Tibial nerve (tissue), 4 donors: ENCODE measurements at regions not wholly inside any gene's neighbourhood (a gene's known extent, or its start where the extent isn't known, plus 50 kb on each side); places are given as distances from the start of the nearest gene placed in this dataset.

Experiments used
- CTCF ChIP-seq, 5 experiments: fragments of 200-600 bp in 3 of 5; fragments of 450-650 bp in 2 of 5; sonication (generic) in 3 of 5; IDR thresholded peaks; one replicate each; pipeline ENCODE4 v1.5.1; 2016 to 2019; ENCODE audit warnings: antibody characterized with exemption in 5 of 5, mild to moderate bottlenecking in 3 of 5, moderate library complexity in 2 of 5
- EP300 ChIP-seq, 2 donors: sonication (generic); formaldehyde crosslinking; IDR thresholded peaks; one replicate each; pipeline ENCODE4 v1.6.1; 2017; ENCODE audit warnings: antibody characterized with exemption in 2 of 2, mild to moderate bottlenecking in 1 of 2
- POLR2A ChIP-seq, 2 donors: fragments of 450-650 bp; IDR thresholded peaks; one replicate each; pipeline ENCODE4 v1.6.1; 2017; ENCODE audit warnings: antibody characterized with exemption in 2 of 2, mild to moderate bottlenecking in 2 of 2, moderate library complexity in 2 of 2

DNA sequence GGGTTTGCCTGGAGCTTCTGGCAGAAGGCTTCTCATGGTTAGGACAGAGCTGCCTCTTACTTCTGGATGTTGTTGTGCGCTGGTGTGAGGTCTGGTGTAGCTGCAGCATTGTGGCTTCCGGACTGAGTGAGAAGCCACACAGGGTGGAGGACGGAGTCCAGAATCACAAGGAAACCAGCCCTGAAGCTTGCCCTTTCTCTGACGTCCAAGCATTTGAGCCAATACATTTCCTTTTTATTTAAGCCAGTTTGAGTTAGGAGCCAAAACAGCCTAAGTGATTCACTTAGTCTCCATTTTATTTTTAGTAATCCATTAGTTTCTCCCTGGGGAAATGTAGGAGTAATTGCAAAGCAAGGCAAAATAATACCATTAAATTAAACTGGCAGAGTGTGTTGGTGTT is 402.4 kb upstream of the RGS6 start:
- TF ChIP-seq CTCF (IDR thresholded peaks at IDR 0.05) (no peak), POLR2A (IDR thresholded peaks at IDR 0.05) (no peak), EP300 (IDR thresholded peaks at IDR 0.05) (peak in 1 of 2 donors; percentile 29)
